GM12878 (cell line): ENCODE measurements at regions not wholly inside any gene's neighbourhood (a gene's known extent, or its start where the extent isn't known, plus 50 kb on each side); places are given as distances from the start of the nearest gene placed in this dataset.

Source experiments
- ATAC-seq: fragments of 200-7000 bp; cut with Tn5 transposase; 3 replicates; pipeline ENCODE4 v1.9.1; 2020; ENCODE audit warnings: mild to moderate bottlenecking, moderate library complexity
- BruUV-seq: library from RNA; stranded (reverse); fragments of 400-500 nt; replicated peaks from 2 replicates; lab custom pipeline; 2021; lab: Mats Ljungman, UMichigan
- CTCF ChIA-PET: fragments of 300-600 bp; sonication (Branson Sonifier 250); formaldehyde crosslinking; extraction: SDS; loops from one replicate; lab custom pipeline; 2021; ENCODE audit warnings: inconsistent platforms; lab: Yijun Ruan, JAX
- POLR2A ChIA-PET: fragments of 350-600 bp; formaldehyde crosslinking; extraction: SDS; loops from one replicate; lab custom pipeline; 2021; ENCODE audit warnings: inconsistent platforms; lab: Charles Lee
- RAD21 ChIA-PET: fragments of 300-600 bp; sonication (Branson Sonifier 250); formaldehyde crosslinking; loops from one replicate; lab custom pipeline; 2023; ENCODE audit warnings: antibody characterized with exemption; ENCODE audit not compliant: unreplicated experiment; lab: Charles Lee
- SMC1A ChIA-PET: fragments of 300-600 bp; sonication (Branson Sonifier 250); formaldehyde crosslinking; loops from one replicate; lab custom pipeline; 2023; ENCODE audit not compliant: unreplicated experiment, uncharacterized antibody; lab: Charles Lee
- DNase-seq: peaks from one replicate; pipeline ENCODE4 v3.0.0-alpha.2; 2011; ENCODE audit warnings: low read depth, low spot score
- FAIRE-seq: peaks from 3 replicates; lab custom pipeline; 2011; peaks lifted over from hg19 to GRCh38; lab: Jason Lieb, UNC
- H2AFZ ChIP-seq: 2 replicates; pipeline ENCODE4 v1.6.0; 2011; ENCODE audit warnings: low read depth, low read length, control low read depth; ENCODE audit not compliant: control insufficient read depth
- H3K27ac ChIP-seq: 2 replicates; pipeline ENCODE4 v1.5.1; 2011; ENCODE audit warnings: control low read depth; ENCODE audit not compliant: control insufficient read depth, insufficient read depth
- H3K27me3 ChIP-seq, 2 experiments: replicated peaks in 1 of 2; 2 replicates each; pipeline versions ENCODE4 v1.6.0 to v1.6.1; 2011; ENCODE audit warnings: low read length in 1 of 2; ENCODE audit not compliant: control insufficient read depth in 2 of 2, insufficient read depth in 2 of 2
- H3K36me3 ChIP-seq, 2 experiments: 2 replicates each; pipeline ENCODE4 v1.5.1; 2011; ENCODE audit warnings: low read length in 1 of 2; ENCODE audit not compliant: control insufficient read depth in 2 of 2, insufficient read depth in 2 of 2
- H3K4me1 ChIP-seq: 2 replicates; pipeline ENCODE4 v1.6.1; 2011; ENCODE audit warnings: mild to moderate bottlenecking, low read length, moderate library complexity, mixed read lengths; ENCODE audit not compliant: control insufficient read depth, insufficient read depth
- H3K4me2 ChIP-seq: 2 replicates; pipeline ENCODE4 v1.6.0; 2011; ENCODE audit warnings: control low read depth; ENCODE audit not compliant: control insufficient read depth, insufficient read depth
- H3K4me3 ChIP-seq: fragments of 200-600 bp; sonication (generic); 2 replicates; pipeline ENCODE4 v1.5.1; 2016
- H3K79me2 ChIP-seq: 2 replicates; pipeline ENCODE4 v1.6.0; 2011; ENCODE audit warnings: low read length; ENCODE audit not compliant: control insufficient read depth, insufficient read depth
- H3K9ac ChIP-seq: 2 replicates; pipeline ENCODE4 v1.8.0; 2011; ENCODE audit warnings: low read length, control low read depth, mixed read lengths; ENCODE audit not compliant: control insufficient read depth, insufficient read depth
- H3K9me3 ChIP-seq: replicated peaks from 3 replicates; pipeline ENCODE4 v1.5.1; 2011; ENCODE audit warnings: mild to moderate bottlenecking, low read length; ENCODE audit not compliant: control insufficient read depth, insufficient read depth
- H4K20me1 ChIP-seq: 2 replicates; pipeline ENCODE4 v1.6.0; 2011; ENCODE audit not compliant: control insufficient read depth, insufficient read depth
- CREM ChIP-seq: IDR thresholded peaks from 2 replicates; pipeline ENCODE4 v1.6.1; 2014; ENCODE audit warnings: antibody characterized with exemption, low read depth
- ESRRA ChIP-seq: IDR thresholded peaks from 2 replicates; pipeline ENCODE4 v1.6.1; 2012; ENCODE audit warnings: mild to moderate bottlenecking, low read length, improper control_type of control experiment
- RAD21 ChIP-seq: IDR thresholded peaks from 2 replicates; pipeline ENCODE4 v1.6.1; 2011; ENCODE audit warnings: mild to moderate bottlenecking, low read depth, low read length, moderate library complexity; ENCODE audit not compliant: insufficient read depth
- RAD51 ChIP-seq: fragments of 450-650 bp; IDR thresholded peaks from 2 replicates; pipeline ENCODE4 v1.6.1; 2016; ENCODE audit warnings: moderate library complexity, mild to moderate bottlenecking, inconsistent platforms
- SPI1 ChIP-seq: IDR thresholded peaks from 2 replicates; pipeline ENCODE4 v1.6.1; 2011; ENCODE audit warnings: low read depth, mild to moderate bottlenecking, low read length, moderate library complexity, borderline replicate concordance; ENCODE audit not compliant: insufficient read depth
- ZNF217 ChIP-seq: fragments of 450-650 bp; IDR thresholded peaks from 2 replicates; pipeline ENCODE4 v1.6.1; 2017; ENCODE audit warnings: antibody characterized with exemption, mild to moderate bottlenecking
- WGBS: methylation state at CpG from one replicate; pipeline ENCODE4 v1.1.6; 2016; ENCODE audit warnings: low lambda C conversion rate; ENCODE audit not compliant: insufficient replicate concordance, insufficient coverage; ENCODE audit errors: missing lambda C conversion rate; 5-methylcytosine and 5-hydroxymethylcytosine counted together
- in situ Hi-C: fragments of 300-500 bp; cut with MboI; formaldehyde crosslinking; loops from 9 replicates; pipeline ENCODE4 v1.14.3; 2018; ENCODE audit warnings: mixed read lengths
- intact Hi-C: fragments of 100-400 bp; cut with micrococcal nuclease; formaldehyde crosslinking; loops from one replicate; pipeline ENCODE4 v1.14.2; 2022; ENCODE audit not compliant: unreplicated experiment
- TF ChIP-seq, protein P1 (sequence below): fragments of 450-650 bp; IDR thresholded peaks from 2 replicates; pipeline ENCODE4 v1.6.1; 2017; ENCODE audit warnings: borderline replicate concordance

- ChIA-PET SMC1A (interaction anchor here (0.5 kb wide), 1 partner anchor 182 kb away, joined by 3 read pairs; no protein-coding TSS in a partner anchor), POLR2A (no interaction called here)
- no peak overlapping the region for H2AFZ ChIP-seq
Measured at GRCh38 chr13:48859272-48860105, 116.2 kb upstream of the FNDC3A start.

DNA sequence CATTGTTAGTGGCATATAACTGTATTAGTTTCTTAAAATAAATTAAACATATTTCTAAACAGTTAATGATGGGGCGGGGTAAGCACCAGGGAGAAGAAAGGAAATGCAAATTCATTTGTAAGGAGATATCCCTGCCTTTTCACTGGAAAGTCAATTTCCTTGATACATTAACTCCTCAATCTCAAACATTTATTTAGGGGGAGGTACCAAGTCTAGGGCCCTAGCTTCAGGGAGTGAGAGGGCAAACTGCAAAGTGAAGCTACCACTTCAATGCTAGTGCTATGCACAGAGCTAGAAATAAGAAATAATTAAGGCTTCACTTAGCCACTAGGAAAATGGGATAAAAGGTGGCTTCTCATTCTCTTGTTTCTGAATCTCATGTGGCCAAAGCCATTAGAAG is 115.3 kb upstream of the FNDC3A start:
- no peaks in the 10 kb centered on the region for H3K9me3 ChIP-seq
- 90% methylated on average over 1 of the region's 1 CpG for WGBS
- SMC1A ChIA-PET = interaction anchor here (0.5 kb wide), 1 partner anchor 182 kb away, joined by 3 read pairs; no protein-coding TSS in a partner anchor
- no peaks in the 10 kb centered on the region for H3K36me3 ChIP-seq
- RAD21 ChIA-PET = no interaction called here
- CTCF ChIA-PET = no interaction called here
- TF ChIP-seq RAD21 (no peak), ESRRA (no peak), RAD51 (no peak), ZNF217 (no peak)
- TF ChIP-seq, protein P1, sequence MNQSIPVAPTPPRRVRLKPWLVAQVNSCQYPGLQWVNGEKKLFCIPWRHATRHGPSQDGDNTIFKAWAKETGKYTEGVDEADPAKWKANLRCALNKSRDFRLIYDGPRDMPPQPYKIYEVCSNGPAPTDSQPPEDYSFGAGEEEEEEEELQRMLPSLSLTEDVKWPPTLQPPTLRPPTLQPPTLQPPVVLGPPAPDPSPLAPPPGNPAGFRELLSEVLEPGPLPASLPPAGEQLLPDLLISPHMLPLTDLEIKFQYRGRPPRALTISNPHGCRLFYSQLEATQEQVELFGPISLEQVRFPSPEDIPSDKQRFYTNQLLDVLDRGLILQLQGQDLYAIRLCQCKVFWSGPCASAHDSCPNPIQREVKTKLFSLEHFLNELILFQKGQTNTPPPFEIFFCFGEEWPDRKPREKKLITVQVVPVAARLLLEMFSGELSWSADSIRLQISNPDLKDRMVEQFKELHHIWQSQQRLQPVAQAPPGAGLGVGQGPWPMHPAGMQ = no peak
- no peak overlapping the region for H3K9ac ChIP-seq
- POLR2A ChIA-PET = no interaction called here
- intact Hi-C loops (no loop called here), in situ Hi-C loops (no loop called here)
- BruUV-seq = no TSS peak
- no peaks in the 10 kb centered on the region for H3K4me1 ChIP-seq
- no peak overlapping the region for H3K4me3 ChIP-seq
- H3K27me3 ChIP-seq = no peaks in the 10 kb centered on the region; a peak in 1 of 4 replicates
- no peaks in the 10 kb centered on the region for H3K79me2 ChIP-seq
- no peak for DNase-seq
- ATAC-seq = no peak
- FAIRE-seq = no peak
- no peak overlapping the region for H3K4me2 ChIP-seq
- no peak overlapping the region for H3K27ac ChIP-seq
- H2AFZ ChIP-seq = no peak overlapping the region
- H4K20me1 ChIP-seq = no peaks in the 10 kb centered on the region

More at GRCh38 chr13:48859272-48860105, 116.2 kb upstream of the FNDC3A start:
- Histone ChIP-seq H3K4me2 (no peak overlapping the region), H3K4me3 (no peak overlapping the region), H3K79me2 (no peaks in the 10 kb centered on the region), H3K9ac (no peak overlapping the region), H3K9me3 (no peaks in the 10 kb centered on the region), H3K4me1 (no peaks in the 10 kb centered on the region), H3K27me3 (no peaks in the 10 kb centered on the region; a peak in 1 of 4 replicates), H3K27ac (no peak overlapping the region), H3K36me3 (no peaks in the 10 kb centered on the region), H4K20me1 (no peaks in the 10 kb centered on the region)
- ChIA-PET CTCF (no interaction called here), RAD21 (no interaction called here)
- BruUV-seq = no TSS peak
- WGBS = 13% methylated on average over 3 of the region's 3 CpGs
- TF ChIP-seq SPI1 (0 out of 2 replicates have a peak, but pooled peaks have one; percentile 36), CREM (no peak)
- in situ Hi-C loops = no loop called here
- DNase-seq = no peak
- peak; percentile 33; the same call in 2 of the 3 replicates for ATAC-seq
- no peak for FAIRE-seq
- intact Hi-C loops = no loop called here
